ENCODE measurements at regions not wholly inside any gene's neighbourhood (a gene's known extent, or its start where the extent isn't known, plus 50 kb on each side); places are given as distances from the start of the nearest gene placed in this dataset.

DNA sequence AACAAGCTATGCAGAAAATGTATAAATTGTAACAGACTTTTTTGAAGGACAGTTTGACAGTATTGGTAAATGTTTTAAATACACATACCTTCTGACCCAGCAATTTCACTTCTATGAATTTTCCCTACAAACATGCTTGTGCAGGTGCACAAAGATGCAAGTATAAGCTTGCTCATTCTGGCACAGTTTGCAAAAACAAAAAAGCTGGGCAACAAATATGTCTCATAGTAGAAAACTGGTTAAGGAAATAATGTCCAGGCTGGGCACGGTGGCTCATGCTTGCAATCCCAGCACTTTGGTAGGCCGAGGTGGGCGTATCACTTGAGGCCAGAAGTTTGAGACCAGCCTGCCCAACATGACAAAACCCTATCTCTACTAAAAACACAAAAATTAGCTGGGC, 96.9 kb upstream of the NEDD4L start:
- in situ Hi-C loops (cut with MboI): no loop called here

DNA sequence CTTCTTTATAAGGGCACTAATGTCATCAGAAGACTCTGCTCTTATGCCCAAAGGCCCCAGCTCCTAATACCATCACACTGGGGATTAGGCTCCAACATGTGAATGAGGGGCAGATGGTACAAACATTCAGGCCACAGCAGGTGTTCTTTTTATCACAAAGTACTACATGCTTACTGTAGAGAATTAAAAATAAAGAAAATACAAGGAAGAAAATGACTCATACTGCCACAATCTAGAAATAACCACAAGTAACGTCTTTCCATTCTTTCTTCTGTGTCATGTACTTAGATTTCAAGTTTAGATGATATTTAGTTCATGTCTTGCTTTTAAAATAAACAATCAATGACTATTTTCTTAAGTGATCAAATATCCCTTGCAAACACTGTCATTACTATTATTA, 100.3 kb upstream of the NEDD4L start:
- Histone ChIP-seq H3K4me2 (ENCODE audit: unreplicated experiment) (no peak overlapping the region), H3K9me3 (ENCODE audit: low read depth) (no peaks in the 10 kb centered on the region), H3K79me2 (ENCODE audit: insufficient read depth) (no peaks in the 10 kb centered on the region), H3F3A (ENCODE audit: insufficient read depth) (no peaks in the 10 kb centered on the region), H3K27me3 (replicated peaks; ENCODE audit: insufficient read depth) (peaks cover 28% of the 10 kb centered on the region), H2AFZ (no peak overlapping the region), H3K27ac (no peak overlapping the region), H3K4me3 (no peak overlapping the region), H3K36me3 (ENCODE audit: low read depth) (no peaks in the 10 kb centered on the region), H4K20me1 (ENCODE audit: insufficient read depth) (no peaks in the 10 kb centered on the region), H3K9ac (no peak overlapping the region), H3K4me1 (ENCODE audit: insufficient read depth) (no peaks in the 10 kb centered on the region), H3K9me2 (ENCODE audit: insufficient read depth) (no peaks in the 10 kb centered on the region)
- 32 to 37% methylated on average over 1 of the region's 1 CpG for WGBS, 2 experiments (ENCODE audit: low coverage in 1 of 2, low lambda C conversion rate in 2 of 2, missing lambda C conversion rate in 2 of 2)
- peak; percentile 40 for DNase-seq
- in situ Hi-C loops (cut with MboI): no loop called here
- TF ChIP-seq EZH2phosphoT487 (IDR thresholded peaks at IDR 0.05; ENCODE audit: insufficient read depth, low read depth) (no peak), EZH2 (IDR thresholded peaks at IDR 0.05; ENCODE audit: insufficient read depth, poor library complexity, severe bottlenecking) (no peak)

More for the DNA sequence above, 96.9 kb upstream of the NEDD4L start:
- H3K9me3 ChIP-seq (ENCODE audit: low read depth): no peaks in the 10 kb centered on the region
- H3K9ac ChIP-seq: no peak overlapping the region
- TF ChIP-seq EZH2phosphoT487 (IDR thresholded peaks at IDR 0.05; ENCODE audit: insufficient read depth, low read depth) (no peak), EZH2 (IDR thresholded peaks at IDR 0.05; ENCODE audit: insufficient read depth, poor library complexity, severe bottlenecking) (no peak)
- no peaks in the 10 kb centered on the region for H3F3A ChIP-seq (ENCODE audit: insufficient read depth)
- no peaks in the 10 kb centered on the region for H3K79me2 ChIP-seq (ENCODE audit: insufficient read depth)
- no peak overlapping the region for H3K27ac ChIP-seq
- H3K4me1 ChIP-seq (ENCODE audit: insufficient read depth): no peaks in the 10 kb centered on the region
- no peak overlapping the region for H3K4me2 ChIP-seq (ENCODE audit: unreplicated experiment)
- no peaks in the 10 kb centered on the region for H4K20me1 ChIP-seq (ENCODE audit: insufficient read depth)
- H3K36me3 ChIP-seq (ENCODE audit: low read depth): no peaks in the 10 kb centered on the region
- no peaks in the 10 kb centered on the region for H3K9me2 ChIP-seq (ENCODE audit: insufficient read depth)
- WGBS, 2 experiments (ENCODE audit: low coverage in 1 of 2, low lambda C conversion rate in 2 of 2, missing lambda C conversion rate in 2 of 2): 84 to 88% methylated on average over 3 of the region's 3 CpGs
- H3K4me3 ChIP-seq: no peak overlapping the region
- H2AFZ ChIP-seq: no peak overlapping the region
- DNase-seq: no peak
- H3K27me3 ChIP-seq (replicated peaks; ENCODE audit: insufficient read depth): peaks cover 15% of the 10 kb centered on the region; the same call in 1 of the 2 replicates

DNA sequence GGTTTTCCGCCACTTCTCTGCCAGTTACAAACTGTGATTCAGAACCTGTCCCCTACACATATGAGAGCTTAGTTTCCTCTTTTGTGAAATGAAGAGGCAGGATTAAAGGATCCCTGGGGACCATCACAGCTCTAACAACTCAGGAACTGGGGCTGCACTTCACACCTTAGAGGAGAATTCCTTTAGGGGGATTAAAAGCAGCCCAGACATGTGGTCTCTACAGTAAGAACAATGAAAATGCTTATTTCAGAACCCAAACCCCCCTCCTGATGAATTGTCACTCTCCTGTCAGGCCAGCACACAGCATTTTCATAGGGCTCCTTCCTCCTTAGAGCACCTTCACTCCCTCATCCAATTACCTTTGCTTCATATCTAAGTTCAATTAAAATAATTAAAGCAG, 101.5 kb upstream of the NEDD4L start:
- Histone ChIP-seq H3K4me2 (ENCODE audit: unreplicated experiment) (no peak overlapping the region), H3K27me3 (replicated peaks; ENCODE audit: insufficient read depth) (peaks cover 28% of the 10 kb centered on the region), H3K79me2 (ENCODE audit: insufficient read depth) (no peaks in the 10 kb centered on the region), H3K27ac (no peak overlapping the region), H3K4me1 (ENCODE audit: insufficient read depth) (no peaks in the 10 kb centered on the region), H3K9ac (no peak overlapping the region), H3K4me3 (no peak overlapping the region), H2AFZ (no peak overlapping the region), H4K20me1 (ENCODE audit: insufficient read depth) (no peaks in the 10 kb centered on the region), H3K36me3 (ENCODE audit: low read depth) (no peaks in the 10 kb centered on the region), H3F3A (ENCODE audit: insufficient read depth) (no peaks in the 10 kb centered on the region), H3K9me3 (ENCODE audit: low read depth) (no peaks in the 10 kb centered on the region), H3K9me2 (ENCODE audit: insufficient read depth) (no peaks in the 10 kb centered on the region)
- TF ChIP-seq EZH2 (IDR thresholded peaks at IDR 0.05; ENCODE audit: insufficient read depth, poor library complexity, severe bottlenecking): no peak
- TF ChIP-seq EZH2phosphoT487 (IDR thresholded peaks at IDR 0.05; ENCODE audit: insufficient read depth, low read depth): no peak
- DNase-seq: no peak
- 59 to 67% methylated on average over 1 of the region's 1 CpG for WGBS, 2 experiments (ENCODE audit: low coverage in 1 of 2, low lambda C conversion rate in 2 of 2, missing lambda C conversion rate in 2 of 2)
- in situ Hi-C loops (cut with MboI): no loop called here

DNA sequence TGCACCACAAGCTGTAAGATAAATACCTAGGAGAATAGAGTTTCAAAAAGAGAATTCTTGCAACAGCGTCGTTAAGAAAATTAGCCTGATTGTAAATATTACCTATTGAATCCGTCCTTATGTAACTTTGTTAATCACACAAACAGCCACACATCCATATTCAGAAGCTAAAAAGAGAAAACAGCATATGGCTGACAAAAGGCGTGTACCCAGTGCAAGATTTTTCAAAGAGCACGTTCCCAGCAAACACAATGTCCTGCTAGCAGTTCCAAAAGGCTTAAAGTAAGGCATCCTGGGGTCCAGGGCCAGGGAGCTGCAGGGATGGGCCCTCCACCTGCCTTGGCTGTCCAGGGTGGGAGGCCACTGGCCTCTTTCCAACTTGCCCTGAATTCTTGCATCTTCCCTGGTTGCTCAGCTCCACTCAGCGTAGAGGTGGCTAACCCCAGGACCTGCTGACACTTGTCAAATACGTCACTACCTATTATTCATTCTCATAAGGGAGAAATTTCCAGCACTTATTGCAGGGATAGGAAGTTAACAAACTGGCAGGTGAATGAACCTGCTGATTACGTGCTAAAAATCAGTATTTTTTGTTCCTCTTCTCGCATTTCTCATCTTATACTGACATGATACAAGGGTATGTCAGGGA, 102.1 kb upstream of the NEDD4L start:
- Histone ChIP-seq H4K20me1 (ENCODE audit: insufficient read depth) (no peaks in the 10 kb centered on the region), H3K79me2 (ENCODE audit: insufficient read depth) (no peaks in the 10 kb centered on the region), H3F3A (ENCODE audit: insufficient read depth) (no peaks in the 10 kb centered on the region), H3K9me2 (ENCODE audit: insufficient read depth) (no peaks in the 10 kb centered on the region), H3K4me2 (ENCODE audit: unreplicated experiment) (no peak overlapping the region), H3K27me3 (replicated peaks; ENCODE audit: insufficient read depth) (peaks cover 28% of the 10 kb centered on the region), H3K4me1 (ENCODE audit: insufficient read depth) (no peaks in the 10 kb centered on the region), H3K9me3 (ENCODE audit: low read depth) (no peaks in the 10 kb centered on the region), H3K27ac (no peak overlapping the region), H3K36me3 (ENCODE audit: low read depth) (no peaks in the 10 kb centered on the region), H3K4me3 (no peak overlapping the region), H2AFZ (no peak overlapping the region), H3K9ac (no peak overlapping the region)
- in situ Hi-C loops (cut with MboI): no loop called here
- DNase-seq: no peak
- WGBS, 2 experiments (ENCODE audit: low coverage in 1 of 2, low lambda C conversion rate in 2 of 2, missing lambda C conversion rate in 2 of 2): 57% methylated on average over 9 of the region's 9 CpGs
- no peak for TF ChIP-seq EZH2 (IDR thresholded peaks at IDR 0.05; ENCODE audit: insufficient read depth, poor library complexity, severe bottlenecking)
- no peak for TF ChIP-seq EZH2phosphoT487 (IDR thresholded peaks at IDR 0.05; ENCODE audit: insufficient read depth, low read depth)

All from GM23248 (cell line).